ENCODE measurements at regions not wholly inside any gene's neighbourhood (a gene's known extent, or its start where the extent isn't known, plus 50 kb on each side); places are given as distances from the start of the nearest gene placed in this dataset.

- Histone ChIP-seq H3K27me3 (replicated peaks; ENCODE audit: insufficient read depth, low read depth, low read length, poor library complexity) (no peaks in the 10 kb centered on the region), H3K27ac (ENCODE audit: low read depth, low read length, poor library complexity, severe bottlenecking) (no peak overlapping the region), H3K4me1 (ENCODE audit: insufficient read depth, low read length, poor library complexity, severe bottlenecking) (no peaks in the 10 kb centered on the region), H3K36me3 (ENCODE audit: insufficient read depth, low read length, poor library complexity, severe bottlenecking) (no peaks in the 10 kb centered on the region), H3K9me3 (ENCODE audit: low read depth, low read length, poor library complexity, severe bottlenecking) (no peaks in the 10 kb centered on the region), H3K4me3 (ENCODE audit: low read depth, low read length, poor library complexity, severe bottlenecking) (no peak overlapping the region)
- ChIA-PET POLR2A (ENCODE audit: low non-redundant PET) (no interaction called here), CTCF (no interaction called here)
- intact Hi-C loops (cut with micrococcal nuclease; ENCODE audit: unreplicated experiment) = no loop called here
- BruUV-seq (replicated peaks) = no TSS peak
- DNase-seq (ENCODE audit: low spot score) = no peak
- no peak for TF ChIP-seq EZH2 (IDR thresholded peaks at IDR 0.05; ENCODE audit: borderline replicate concordance, low read depth, low read length, poor library complexity, severe bottlenecking)
- no peak for TF ChIP-seq CTCF (conservative IDR thresholded peaks at IDR 0.05; ENCODE audit: low read depth, low read length)
Measured at GRCh38 chr17:33847900-33848299, 407.2 kb upstream of the CCL2 start.

GRCh38 chr17:33848433-33848832, 406.7 kb upstream of the CCL2 start:
- Histone ChIP-seq H3K27ac (ENCODE audit: low read depth, low read length, poor library complexity, severe bottlenecking) (no peak overlapping the region), H3K4me3 (ENCODE audit: low read depth, low read length, poor library complexity, severe bottlenecking) (no peak overlapping the region), H3K27me3 (replicated peaks; ENCODE audit: insufficient read depth, low read depth, low read length, poor library complexity) (no peaks in the 10 kb centered on the region), H3K36me3 (ENCODE audit: insufficient read depth, low read length, poor library complexity, severe bottlenecking) (no peaks in the 10 kb centered on the region), H3K9me3 (ENCODE audit: low read depth, low read length, poor library complexity, severe bottlenecking) (no peaks in the 10 kb centered on the region), H3K4me1 (ENCODE audit: insufficient read depth, low read length, poor library complexity, severe bottlenecking) (no peaks in the 10 kb centered on the region)
- TF ChIP-seq EZH2 (IDR thresholded peaks at IDR 0.05; ENCODE audit: borderline replicate concordance, low read depth, low read length, poor library complexity, severe bottlenecking) (no peak), CTCF (conservative IDR thresholded peaks at IDR 0.05; ENCODE audit: low read depth, low read length) (no peak)
- CTCF ChIA-PET = no interaction called here
- POLR2A ChIA-PET (ENCODE audit: low non-redundant PET) = no interaction called here
- BruUV-seq (replicated peaks) = no TSS peak
- DNase-seq (ENCODE audit: low spot score) = no peak
- intact Hi-C loops (cut with micrococcal nuclease; ENCODE audit: unreplicated experiment) = no loop called here

GRCh38 chr17:33854596-33854995, 400.5 kb upstream of the CCL2 start:
- no peak for TF ChIP-seq CTCF (conservative IDR thresholded peaks at IDR 0.05; ENCODE audit: low read depth, low read length)
- no peak for TF ChIP-seq EZH2 (IDR thresholded peaks at IDR 0.05; ENCODE audit: borderline replicate concordance, low read depth, low read length, poor library complexity, severe bottlenecking)
- no peak for DNase-seq (ENCODE audit: low spot score)
- no TSS peak for BruUV-seq (replicated peaks)
- no peak overlapping the region for H3K27ac ChIP-seq (ENCODE audit: low read depth, low read length, poor library complexity, severe bottlenecking)
- H3K36me3 ChIP-seq (ENCODE audit: insufficient read depth, low read length, poor library complexity, severe bottlenecking) = no peaks in the 10 kb centered on the region
- POLR2A ChIA-PET (ENCODE audit: low non-redundant PET) = no interaction called here
- intact Hi-C loops (cut with micrococcal nuclease; ENCODE audit: unreplicated experiment) = no loop called here
- no peaks in the 10 kb centered on the region for H3K4me1 ChIP-seq (ENCODE audit: insufficient read depth, low read length, poor library complexity, severe bottlenecking)
- no peaks in the 10 kb centered on the region for H3K27me3 ChIP-seq (replicated peaks; ENCODE audit: insufficient read depth, low read depth, low read length, poor library complexity)
- no peak overlapping the region for H3K4me3 ChIP-seq (ENCODE audit: low read depth, low read length, poor library complexity, severe bottlenecking)
- no peaks in the 10 kb centered on the region for H3K9me3 ChIP-seq (ENCODE audit: low read depth, low read length, poor library complexity, severe bottlenecking)
- CTCF ChIA-PET = no interaction called here
